ENCODE measurements at regions not wholly inside any gene's neighbourhood (a gene's known extent, or its start where the extent isn't known, plus 50 kb on each side); places are given as distances from the start of the nearest gene placed in this dataset.

GRCh38 chr5:19175776-19176570 is 812.0 kb downstream of the CDH18 start:
- Mint-ChIP-seq H3K4me1 (no peaks in the 10 kb centered on the region), H3K36me3 (ENCODE audit: low read depth) (no peaks in the 10 kb centered on the region), H3K27ac (no peak overlapping the region), H3K4me3 (no peak overlapping the region), H3K9me3 (no peaks in the 10 kb centered on the region), H3K27me3 (ENCODE audit: low read depth) (no peaks in the 10 kb centered on the region)
- no peak for TF ChIP-seq CTCF (IDR thresholded peaks at IDR 0.05; ENCODE audit: unreplicated experiment in 3 of 3)

DNA sequence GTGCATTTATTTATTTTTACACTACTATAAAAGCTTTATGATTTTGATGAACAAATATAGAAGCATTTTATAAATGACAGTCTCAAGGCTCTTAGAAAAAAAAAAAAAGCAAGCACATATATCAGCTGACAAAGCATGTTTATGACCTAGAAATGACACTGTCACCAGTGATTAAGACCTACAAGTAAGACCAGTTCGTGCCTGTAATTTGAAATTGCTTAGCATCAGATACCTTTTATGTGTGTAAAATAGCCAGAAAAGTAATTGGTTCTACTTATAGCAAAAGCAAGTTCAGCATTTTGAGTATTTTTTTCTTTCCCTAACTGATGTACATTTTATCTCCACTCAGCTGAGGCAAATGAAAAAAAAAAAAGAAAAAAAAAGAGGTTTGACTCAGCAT is 808.4 kb downstream of the CDH18 start:
- TF ChIP-seq CTCF (IDR thresholded peaks at IDR 0.05; ENCODE audit: unreplicated experiment in 3 of 3) = no peak
- Mint-ChIP-seq H3K4me1 (no peaks in the 10 kb centered on the region), H3K4me3 (no peak overlapping the region), H3K36me3 (ENCODE audit: low read depth) (no peaks in the 10 kb centered on the region), H3K9me3 (no peaks in the 10 kb centered on the region), H3K27ac (no peak overlapping the region), H3K27me3 (ENCODE audit: low read depth) (no peaks in the 10 kb centered on the region)

GRCh38 chr5:19189176-19189575 is 798.8 kb downstream of the CDH18 start:
- no peaks in the 10 kb centered on the region for H3K36me3 Mint-ChIP-seq (ENCODE audit: low read depth)
- H3K4me1 Mint-ChIP-seq = no peaks in the 10 kb centered on the region
- H3K27ac Mint-ChIP-seq = no peak overlapping the region
- no peaks in the 10 kb centered on the region for H3K9me3 Mint-ChIP-seq
- TF ChIP-seq CTCF (IDR thresholded peaks at IDR 0.05; ENCODE audit: unreplicated experiment in 3 of 3) = no peak
- H3K4me3 Mint-ChIP-seq = no peak overlapping the region
- no peaks in the 10 kb centered on the region for H3K27me3 Mint-ChIP-seq (ENCODE audit: low read depth)

GRCh38 chr5:19193631-19194030 is 794.4 kb downstream of the CDH18 start:
- TF ChIP-seq CTCF (IDR thresholded peaks at IDR 0.05; ENCODE audit: unreplicated experiment in 3 of 3) = no peak
- no peaks in the 10 kb centered on the region for H3K27me3 Mint-ChIP-seq (ENCODE audit: low read depth)
- H3K9me3 Mint-ChIP-seq = no peaks in the 10 kb centered on the region
- no peaks in the 10 kb centered on the region for H3K36me3 Mint-ChIP-seq (ENCODE audit: low read depth)
- no peak overlapping the region for H3K4me3 Mint-ChIP-seq
- H3K27ac Mint-ChIP-seq = no peak overlapping the region
- no peaks in the 10 kb centered on the region for H3K4me1 Mint-ChIP-seq

DNA sequence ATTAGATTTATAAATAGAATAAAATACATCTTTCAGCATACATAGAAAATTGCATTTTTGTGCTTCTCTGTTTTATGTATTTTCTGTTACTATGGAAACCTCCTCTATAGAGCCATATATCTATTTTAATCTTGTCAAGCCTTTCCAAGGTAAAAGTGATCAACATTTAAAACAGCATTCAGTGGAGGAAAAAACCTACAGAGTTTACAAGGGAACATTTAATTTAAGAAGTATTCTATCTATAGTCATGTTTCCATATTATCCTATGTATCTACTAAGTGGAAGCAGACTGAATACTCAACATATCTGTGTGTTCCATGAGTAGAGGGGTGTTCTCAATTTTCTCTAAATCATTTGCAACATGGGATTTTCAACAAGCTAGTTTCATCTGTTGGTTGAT is 791.4 kb downstream of the CDH18 start:
- TF ChIP-seq CTCF (IDR thresholded peaks at IDR 0.05; ENCODE audit: unreplicated experiment in 3 of 3) = no peak
- no peaks in the 10 kb centered on the region for H3K9me3 Mint-ChIP-seq
- no peaks in the 10 kb centered on the region for H3K36me3 Mint-ChIP-seq (ENCODE audit: low read depth)
- peaks cover 3% of the 10 kb centered on the region for H3K27me3 Mint-ChIP-seq (ENCODE audit: low read depth)
- no peaks in the 10 kb centered on the region for H3K4me1 Mint-ChIP-seq
- no peak overlapping the region for H3K4me3 Mint-ChIP-seq
- no peak overlapping the region for H3K27ac Mint-ChIP-seq

GRCh38 chr5:19200251-19200650 is 787.7 kb downstream of the CDH18 start:
- Mint-ChIP-seq H3K27ac (no peak overlapping the region), H3K4me1 (no peaks in the 10 kb centered on the region), H3K36me3 (ENCODE audit: low read depth) (no peaks in the 10 kb centered on the region), H3K4me3 (no peak overlapping the region), H3K27me3 (ENCODE audit: low read depth) (peaks cover 3% of the 10 kb centered on the region), H3K9me3 (no peaks in the 10 kb centered on the region)
- TF ChIP-seq CTCF (IDR thresholded peaks at IDR 0.05; ENCODE audit: unreplicated experiment in 3 of 3) = no peak
